A549 (cell line): ENCODE measurements at regions not wholly inside any gene's neighbourhood (a gene's known extent, or its start where the extent isn't known, plus 50 kb on each side); places are given as distances from the start of the nearest gene placed in this dataset.
"Not testable (repeated sequence)": the region's sequence is repeated elsewhere in the genome, so short reads cannot be mapped to it uniquely, and the experiment has no call there.

Source experiments
- ATAC-seq, 2 experiments: fragments of 200-7000 bp in 1 of 2; fragments of >200 bp in 1 of 2; cut with Nextera tagmentation in 1 of 2; cut with Tn5 transposase in 1 of 2; 3 replicates each; pipeline versions ENCODE4 v1.8.0 to v1.9.1; 2018 to 2020; ENCODE audit warnings: mild to moderate bottlenecking in 1 of 2, moderate library complexity in 1 of 2
- CTCF ChIA-PET: fragments of 300-600 bp; sonication (Branson Sonifier 250); formaldehyde crosslinking; extraction: SDS; loops from one replicate; lab custom pipeline; 2021; ENCODE audit warnings: antibody characterized with exemption, inconsistent platforms; lab: Yijun Ruan, JAX
- POLR2A ChIA-PET: fragments of 350-600 bp; formaldehyde crosslinking; extraction: SDS; loops from one replicate; lab custom pipeline; 2021; ENCODE audit warnings: antibody characterized with exemption, inconsistent platforms; lab: Yijun Ruan, JAX
- DNase-seq, 2 experiments: peaks; one replicate each; pipeline versions ENCODE4 v3.0.0 to v3.0.0-alpha.2; 2011 to 2016; ENCODE audit warnings: low read depth in 1 of 2, low spot score in 1 of 2
- FAIRE-seq: peaks from 2 replicates; lab custom pipeline; 2011; peaks lifted over from hg19 to GRCh38; lab: Jason Lieb, UNC
- H3K27ac ChIP-seq, 2 experiments: fragments of >200 bp; sonication (Bioruptor Twin); formaldehyde crosslinking; 3 replicates each; pipeline ENCODE4 v1.5.1; 2016 to 2017
- H3K4me1 ChIP-seq: fragments of >200 bp; sonication (Bioruptor Twin); formaldehyde crosslinking; 3 replicates; pipeline ENCODE4 v1.6.1; 2016
- H3K4me2 ChIP-seq: fragments of >200 bp; sonication (Bioruptor Twin); formaldehyde crosslinking; 3 replicates; pipeline ENCODE4 v1.6.1; 2016
- H3K4me3 ChIP-seq: fragments of >200 bp; sonication (Bioruptor Twin); formaldehyde crosslinking; 3 replicates; pipeline ENCODE4 v1.5.1; 2016
- H3K9me3 ChIP-seq: fragments of >200 bp; sonication (Bioruptor Twin); formaldehyde crosslinking; 3 replicates; pipeline ENCODE4 v1.6.1; 2016
- BCL3 ChIP-seq: fragments of >200 bp; sonication (Bioruptor Twin); formaldehyde crosslinking; IDR thresholded peaks from 3 replicates; pipeline ENCODE4 v1.6.1; 2016
- BHLHE40 ChIP-seq: IDR thresholded peaks from 2 replicates; pipeline ENCODE4 v1.6.1; 2012; ENCODE audit warnings: low read depth, low read length, inconsistent platforms
- CBX2 ChIP-seq: fragments of 200-600 bp; sonication (generic); IDR thresholded peaks from 2 replicates; pipeline ENCODE4 v1.6.1; 2016; ENCODE audit warnings: low read depth, mild to moderate bottlenecking, borderline replicate concordance
- CEBPB ChIP-seq, 2 experiments: fragments of >200 bp in 1 of 2; sonication (Bioruptor Twin) in 1 of 2; formaldehyde crosslinking in 1 of 2; IDR thresholded peaks; 2 replicates each; pipeline ENCODE4 v1.6.1; 2012 to 2016
- CHD2 ChIP-seq: fragments of 150-350 bp; IDR thresholded peaks from 2 replicates; pipeline ENCODE4 v1.6.1; 2014; ENCODE audit warnings: low read length; ENCODE audit not compliant: partially characterized antibody
- CHD4 ChIP-seq: fragments of 200-600 bp; sonication (generic); IDR thresholded peaks from 2 replicates; pipeline ENCODE4 v1.6.1; 2016; ENCODE audit warnings: antibody characterized with exemption, mild to moderate bottlenecking, borderline replicate concordance
- ELK1 ChIP-seq: fragments of 150-350 bp; IDR thresholded peaks from 2 replicates; pipeline ENCODE4 v1.6.1; 2014; ENCODE audit warnings: low read depth, mild to moderate bottlenecking, low read length
- ESRRA ChIP-seq: fragments of 150-350 bp; IDR thresholded peaks from 2 replicates; pipeline ENCODE4 v1.6.1; 2014; ENCODE audit warnings: mild to moderate bottlenecking, low read length, borderline replicate concordance
- FOSL2 ChIP-seq, 2 experiments: fragments of 450-650 bp in 1 of 2; fragments of >200 bp in 1 of 2; sonication (Bioruptor Twin) in 1 of 2; formaldehyde crosslinking; IDR thresholded peaks; 2 replicates each; pipeline versions ENCODE4 v1.5.0 to v1.6.1; 2016 to 2020; ENCODE audit warnings: mild to moderate bottlenecking in 1 of 2, moderate library complexity in 1 of 2
- HDAC2 ChIP-seq: fragments of 200-600 bp; sonication (generic); IDR thresholded peaks from 2 replicates; pipeline ENCODE4 v1.6.1; 2016
- HEYL ChIP-seq: fragments of 250-450 bp; sonication (Bioruptor Pico); IDR thresholded peaks from 2 replicates; pipeline ENCODE4 v1.8.0; 2021; ENCODE audit warnings: mild to moderate bottlenecking, moderate library complexity
- HOXB13 ChIP-seq: fragments of 250-450 bp; sonication (Bioruptor Pico); IDR thresholded peaks from 2 replicates; pipeline ENCODE4 v1.5.0; 2020; ENCODE audit warnings: low read depth, mild to moderate bottlenecking, moderate library complexity
- JUN ChIP-seq, 2 experiments: fragments of >200 bp; sonication (Bioruptor Twin); formaldehyde crosslinking; IDR thresholded peaks; 2 replicates in 1 of 2; 3 replicates in 1 of 2; pipeline ENCODE4 v1.6.1; 2016 to 2017
- JUNB ChIP-seq: fragments of >200 bp; sonication (Bioruptor Twin); formaldehyde crosslinking; IDR thresholded peaks from 2 replicates; pipeline ENCODE4 v1.6.1; 2016
- MAFK ChIP-seq: fragments of 450-650 bp; IDR thresholded peaks from 2 replicates; pipeline ENCODE4 v1.6.1; 2014; ENCODE audit not compliant: partially characterized antibody
- MAX ChIP-seq: IDR thresholded peaks from 2 replicates; pipeline ENCODE4 v1.6.1; 2012
- MAZ ChIP-seq: fragments of 150-350 bp; IDR thresholded peaks from 2 replicates; pipeline ENCODE4 v1.6.1; 2014; ENCODE audit warnings: antibody characterized with exemption, low read depth, low read length, borderline replicate concordance
- MYC ChIP-seq: IDR thresholded peaks from 2 replicates; pipeline ENCODE4 v1.6.1; 2012; ENCODE audit warnings: mild to moderate bottlenecking, inconsistent platforms, low read length, improper control_type of control experiment, borderline replicate concordance
- NR3C1 ChIP-seq: fragments of >200 bp; sonication (Bioruptor Twin); formaldehyde crosslinking; IDR thresholded peaks from 3 replicates; pipeline ENCODE4 v1.6.1; 2017
- POLR2A ChIP-seq: IDR thresholded peaks from 2 replicates; pipeline ENCODE4 v1.6.1; 2012; ENCODE audit warnings: mild to moderate bottlenecking, low read length
- POLR2AphosphoS2 ChIP-seq: conservative IDR thresholded peaks from 2 replicates; pipeline ENCODE4 v1.6.1; 2012; ENCODE audit warnings: low read length, improper control_type of control experiment, inconsistent platforms
- REST ChIP-seq: fragments of 200-600 bp; sonication (generic); IDR thresholded peaks from 2 replicates; pipeline ENCODE4 v1.6.1; 2016; ENCODE audit warnings: antibody characterized with exemption, mild to moderate bottlenecking, moderate library complexity
- SREBF2 ChIP-seq: fragments of 450-650 bp; IDR thresholded peaks from 2 replicates; pipeline ENCODE4 v1.6.1; 2014; ENCODE audit warnings: mild to moderate bottlenecking, moderate library complexity
- TFCP2L1 ChIP-seq: fragments of 250-450 bp; sonication (Bioruptor Pico); IDR thresholded peaks from 2 replicates; pipeline ENCODE4 v1.5.0; 2021; ENCODE audit warnings: mild to moderate bottlenecking
- TP53 ChIP-seq: fragments of 250-450 bp; sonication (Bioruptor Pico); IDR thresholded peaks from 2 replicates; pipeline ENCODE4 v1.5.0; 2021; ENCODE audit warnings: mild to moderate bottlenecking, moderate library complexity
- ZNF302 ChIP-seq: fragments of 250-450 bp; sonication (Bioruptor Pico); IDR thresholded peaks from 2 replicates; pipeline ENCODE4 v1.9.0; 2021; ENCODE audit warnings: inconsistent platforms, mild to moderate bottlenecking, moderate library complexity
- WGBS: methylation state at CpG from one replicate; pipeline ENCODE4 v1.1.6; 2017; ENCODE audit errors: missing lambda C conversion rate; 5-methylcytosine and 5-hydroxymethylcytosine counted together

- ChIA-PET CTCF (interaction anchor here (0.9 kb wide), 1 partner anchor 90 kb away, joined by 4 read pairs; no protein-coding TSS in a partner anchor), POLR2A (no interaction called here)
- Histone ChIP-seq H3K9me3 (no peaks in the 10 kb centered on the region), H3K4me2 (no peak overlapping the region), H3K4me1 (no peaks in the 10 kb centered on the region), H3K4me3 (no peak overlapping the region), H3K27ac (no peak overlapping the region)
- no peak for FAIRE-seq
- no peak for TF ChIP-seq BCL3
- TF ChIP-seq SREBF2 = no peak
- no peak for TF ChIP-seq MAZ
- no peak for TF ChIP-seq TP53 (CRISPR knock-in tag)
- TF ChIP-seq MYC = no peak
- TF ChIP-seq CHD4 = no peak
- no peak for TF ChIP-seq CHD2
- no peak for TF ChIP-seq ESRRA
- TF ChIP-seq CBX2 = no peak
- TF ChIP-seq NR3C1 = no peak
- no peak for TF ChIP-seq JUN (IDR thresholded peaks at IDR 0.05)
- no peak for TF ChIP-seq ELK1
- TF ChIP-seq HOXB13 (CRISPR knock-in tag) = no peak
- no peak for TF ChIP-seq BHLHE40
- TF ChIP-seq JUNB = no peak
- TF ChIP-seq REST = no peak
- no peak for TF ChIP-seq POLR2A
- WGBS = 0% methylated on average over 1 of the region's 2 CpGs
- no peak for ATAC-seq
- no peak for DNase-seq
These were observed 165.4 kb upstream of the KCNH8 start for GRCh38 chr3:18982920-18983319.

- DNase-seq, ATAC-seq, CTCF ChIA-PET, H3K4me2 ChIP-seq, H3K27ac ChIP-seq, H3K9me3 ChIP-seq, H3K4me1 ChIP-seq, FAIRE-seq, POLR2A ChIA-PET, H3K4me3 ChIP-seq: not testable (repeated sequence)
- WGBS = 8% methylated on average over 15 of the region's 17 CpGs
These were observed 172.2 kb upstream of the KCNH8 start for GRCh38 chr3:18976102-18976501.

- WGBS = 3% methylated on average over 3 of the region's 3 CpGs
- no peak overlapping the region for H3K4me2 ChIP-seq
- no peak for ATAC-seq
- POLR2A ChIA-PET = no interaction called here
- no peak overlapping the region for H3K4me3 ChIP-seq
- CTCF ChIA-PET = interaction anchor here (1.1 kb wide), 1 partner anchor 408 kb away, joined by 4 read pairs; no protein-coding TSS in a partner anchor
- H3K27ac ChIP-seq = no peak overlapping the region
- no peak for FAIRE-seq
- TF ChIP-seq JUN (IDR thresholded peaks at IDR 0.05) (no peak), ZNF302 (CRISPR knock-in tag) (no peak), MAX (no peak), CHD4 (no peak), MAFK (no peak), POLR2AphosphoS2 (no peak), FOSL2 (IDR thresholded peaks at IDR 0.05) (no peak), FOSL2 (CRISPR knock-in tag; IDR thresholded peaks at IDR 0.05) (no peak), TFCP2L1 (no peak), CEBPB (IDR thresholded peaks at IDR 0.05) (no peak), HDAC2 (no peak), NR3C1 (no peak), HEYL (CRISPR knock-in tag) (no peak)
- H3K9me3 ChIP-seq = no peaks in the 10 kb centered on the region
- no peaks in the 10 kb centered on the region for H3K4me1 ChIP-seq
- no peak for DNase-seq
These were observed 180.2 kb upstream of the KCNH8 start for GRCh38 chr3:18968120-18968519.
